ENCODE measurements at regions not wholly inside any gene's neighbourhood (a gene's known extent, or its start where the extent isn't known, plus 50 kb on each side); places are given as distances from the start of the nearest gene placed in this dataset.
"Not testable (repeated sequence)": the region's sequence is repeated elsewhere in the genome, so short reads cannot be mapped to it uniquely, and the experiment has no call there.

DNA sequence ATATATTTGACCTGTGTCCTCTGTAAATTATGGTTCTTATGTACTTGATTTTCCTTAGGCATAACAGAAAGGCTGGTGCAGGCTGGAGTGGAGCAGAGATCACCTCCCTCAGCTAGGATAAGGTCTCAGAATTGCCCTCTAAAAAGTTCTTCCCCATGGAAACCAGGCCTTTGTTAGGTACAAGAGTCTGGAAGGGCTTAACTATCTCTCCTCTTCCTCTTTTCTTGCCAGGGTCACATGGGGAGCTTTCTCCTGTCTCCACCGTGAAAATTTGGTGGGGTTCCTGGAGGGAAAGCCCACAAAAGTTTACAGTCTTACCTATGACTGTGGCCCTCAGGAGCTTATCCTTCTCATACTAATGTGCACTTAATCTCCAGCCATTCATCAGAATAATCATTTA, 633.2 kb downstream of the MCTP2 start:
- Histone ChIP-seq H3K27ac (no peak overlapping the region), H3K4me1 (no peaks in the 10 kb centered on the region), H3K36me3 (no peaks in the 10 kb centered on the region), H3K4me3 (no peak overlapping the region), H3K27me3 (no peaks in the 10 kb centered on the region), H3K9me3 (no peaks in the 10 kb centered on the region)
- TF ChIP-seq POLR2A (IDR thresholded peaks at IDR 0.05) = no peak
- TF ChIP-seq, protein P1, sequence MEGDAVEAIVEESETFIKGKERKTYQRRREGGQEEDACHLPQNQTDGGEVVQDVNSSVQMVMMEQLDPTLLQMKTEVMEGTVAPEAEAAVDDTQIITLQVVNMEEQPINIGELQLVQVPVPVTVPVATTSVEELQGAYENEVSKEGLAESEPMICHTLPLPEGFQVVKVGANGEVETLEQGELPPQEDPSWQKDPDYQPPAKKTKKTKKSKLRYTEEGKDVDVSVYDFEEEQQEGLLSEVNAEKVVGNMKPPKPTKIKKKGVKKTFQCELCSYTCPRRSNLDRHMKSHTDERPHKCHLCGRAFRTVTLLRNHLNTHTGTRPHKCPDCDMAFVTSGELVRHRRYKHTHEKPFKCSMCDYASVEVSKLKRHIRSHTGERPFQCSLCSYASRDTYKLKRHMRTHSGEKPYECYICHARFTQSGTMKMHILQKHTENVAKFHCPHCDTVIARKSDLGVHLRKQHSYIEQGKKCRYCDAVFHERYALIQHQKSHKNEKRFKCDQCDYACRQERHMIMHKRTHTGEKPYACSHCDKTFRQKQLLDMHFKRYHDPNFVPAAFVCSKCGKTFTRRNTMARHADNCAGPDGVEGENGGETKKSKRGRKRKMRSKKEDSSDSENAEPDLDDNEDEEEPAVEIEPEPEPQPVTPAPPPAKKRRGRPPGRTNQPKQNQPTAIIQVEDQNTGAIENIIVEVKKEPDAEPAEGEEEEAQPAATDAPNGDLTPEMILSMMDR (IDR thresholded peaks at IDR 0.05) = no peak
- DNase-seq = no peak
- intact Hi-C loops (cut with DNase I) = no loop called here
- WGBS, 2 donors = 54 to 100% methylated on average over 1 of the region's 1 CpG

DNA sequence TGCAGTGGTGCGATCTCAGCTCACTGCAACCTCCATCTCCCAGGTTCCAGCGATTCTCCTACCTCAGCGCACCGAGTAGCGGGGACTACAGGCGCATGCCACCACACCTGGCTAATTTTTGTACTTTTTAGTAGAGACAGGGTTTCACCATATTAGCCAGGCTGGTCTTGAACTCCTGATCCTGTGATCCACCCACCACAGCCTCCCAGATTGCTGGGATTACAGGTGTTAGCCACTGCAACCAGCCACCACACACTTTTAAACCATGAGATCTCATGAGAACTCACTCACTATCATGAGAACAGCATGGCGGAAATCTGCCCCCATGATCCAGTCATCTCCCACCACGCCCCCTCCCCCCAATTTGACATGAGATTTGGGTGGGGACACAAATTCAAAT, 636.9 kb downstream of the MCTP2 start:
- H3K36me3 ChIP-seq; H3K4me3 ChIP-seq; intact Hi-C loops (cut with DNase I); H3K4me1 ChIP-seq; H3K27me3 ChIP-seq; H3K9me3 ChIP-seq; H3K27ac ChIP-seq; DNase-seq: not testable (repeated sequence)
- 93 to 100% methylated on average over 7 to 8 of the region's 8 CpGs for WGBS, 2 donors

DNA sequence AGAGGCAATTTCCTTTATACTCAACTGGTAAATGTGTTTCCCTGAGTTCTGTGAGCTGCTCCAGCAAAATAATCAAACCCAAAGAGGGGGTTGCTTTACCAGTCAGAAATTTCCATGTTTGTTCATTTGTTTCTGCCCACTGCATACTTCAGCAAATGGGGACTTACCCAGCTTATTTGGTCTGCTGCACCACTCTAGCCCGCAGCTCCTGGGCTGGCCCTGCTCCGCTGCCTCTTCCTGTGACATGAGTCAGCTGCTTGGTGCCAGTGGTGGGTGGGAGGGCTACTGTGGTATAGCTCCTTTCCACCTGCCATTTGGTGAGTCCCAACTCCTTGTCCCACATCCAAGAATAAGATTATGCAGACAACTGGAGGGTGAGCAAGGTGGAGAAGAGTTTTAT, 644.2 kb downstream of the MCTP2 start:
- Histone ChIP-seq H3K9me3 (no peaks in the 10 kb centered on the region), H3K4me1 (no peaks in the 10 kb centered on the region), H3K36me3 (no peaks in the 10 kb centered on the region), H3K4me3 (no peak overlapping the region), H3K27me3 (no peaks in the 10 kb centered on the region), H3K27ac (no peak overlapping the region)
- 88 to 100% methylated on average over 1 to 2 of the region's 2 CpGs for WGBS, 2 donors
- no peak for TF ChIP-seq POLR2A (IDR thresholded peaks at IDR 0.05)
- DNase-seq = no peak
- intact Hi-C loops (cut with DNase I) = no loop called here

DNA sequence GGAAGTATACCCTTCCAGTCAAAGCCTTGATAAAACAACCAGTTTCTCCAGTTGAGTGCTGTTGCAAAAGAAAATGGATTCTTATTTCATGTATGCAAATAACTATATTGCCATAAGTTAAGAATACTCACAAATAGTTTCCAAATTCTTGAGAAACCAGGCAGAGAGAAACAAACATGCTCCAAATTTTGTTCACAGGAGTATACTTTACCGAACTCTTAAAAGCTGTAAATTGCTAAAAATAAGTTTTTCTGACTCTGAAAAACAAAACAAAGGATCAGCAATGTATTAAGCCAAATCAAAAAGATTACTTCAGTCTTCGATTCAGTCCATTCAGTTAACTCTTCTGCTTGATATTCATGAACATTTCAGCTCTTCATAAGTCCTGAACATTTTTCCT, 646.5 kb downstream of the MCTP2 start:
- TF ChIP-seq, protein P1 (IDR thresholded peaks at IDR 0.05) = no peak
- TF ChIP-seq POLR2A (IDR thresholded peaks at IDR 0.05) = no peak
- Histone ChIP-seq H3K27me3 (no peaks in the 10 kb centered on the region), H3K27ac (no peak overlapping the region), H3K9me3 (no peaks in the 10 kb centered on the region), H3K4me1 (no peaks in the 10 kb centered on the region), H3K4me3 (no peak overlapping the region), H3K36me3 (no peaks in the 10 kb centered on the region)
- DNase-seq = no peak
- 63 to 71% methylated on average over 2 of the region's 2 CpGs for WGBS, 2 donors
- intact Hi-C loops (cut with DNase I) = no loop called here

DNA sequence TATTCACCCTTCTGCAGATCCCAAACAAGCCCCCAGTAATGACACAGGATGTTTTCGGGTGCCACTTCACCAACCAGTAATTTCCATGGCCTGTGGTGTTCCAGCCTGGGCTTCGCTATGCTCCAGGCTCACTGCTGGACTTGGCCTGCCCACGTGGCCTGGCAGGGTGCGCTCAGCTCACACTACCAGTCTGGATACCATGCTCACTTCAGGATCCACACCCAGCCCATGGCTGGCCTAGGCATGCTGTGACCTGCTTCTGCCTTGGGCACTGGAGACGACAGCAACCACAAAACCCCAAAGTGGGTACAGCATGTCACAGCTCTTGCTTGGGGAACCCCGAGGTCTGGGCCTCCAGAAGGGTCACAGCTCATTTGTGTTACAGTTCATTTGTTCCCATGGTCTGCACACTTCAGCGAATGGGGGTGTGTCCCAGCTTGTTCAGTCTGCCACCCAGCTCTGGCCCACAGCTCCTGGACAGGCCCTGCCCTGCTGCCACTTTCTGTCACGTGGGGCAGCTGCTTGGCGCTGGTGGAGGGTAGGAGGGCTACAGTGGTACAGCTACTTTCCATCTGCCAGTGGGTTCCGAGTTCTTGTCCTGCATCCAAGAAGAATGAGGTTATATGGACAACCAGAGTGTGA, 650.8 kb downstream of the MCTP2 start:
- no peaks in the 10 kb centered on the region for H3K9me3 ChIP-seq
- 78 to 80% methylated on average over 1 to 8 of the region's 10 CpGs for WGBS, 2 donors
- intact Hi-C loops (cut with DNase I) = no loop called here
- H3K27ac ChIP-seq = no peak overlapping the region
- TF ChIP-seq, protein P1 (IDR thresholded peaks at IDR 0.05) = no peak
- TF ChIP-seq POLR2A (IDR thresholded peaks at IDR 0.05) = no peak
- no peaks in the 10 kb centered on the region for H3K4me1 ChIP-seq
- H3K4me3 ChIP-seq = no peak overlapping the region
- no peak for DNase-seq
- no peaks in the 10 kb centered on the region for H3K27me3 ChIP-seq
- no peaks in the 10 kb centered on the region for H3K36me3 ChIP-seq

DNA sequence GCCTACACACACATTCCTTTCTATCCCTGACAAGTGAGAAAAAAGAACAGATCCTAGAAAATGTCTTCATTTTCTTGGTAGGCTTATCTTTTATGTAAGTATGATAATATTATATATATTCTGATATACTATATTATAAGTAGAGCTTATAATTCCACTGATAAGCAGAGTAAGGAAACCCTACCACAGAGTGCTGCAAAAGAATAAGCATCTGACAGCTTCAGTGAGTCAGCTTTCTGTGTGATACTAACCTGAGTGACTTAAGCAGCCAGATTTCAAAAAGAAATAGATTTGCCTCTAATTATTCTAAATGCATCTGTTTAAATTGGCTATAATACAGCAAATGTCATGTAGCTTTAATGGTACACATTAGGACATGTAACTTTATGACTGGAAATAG, 656.0 kb downstream of the MCTP2 start:
- DNase-seq = no peak
- H3K27ac ChIP-seq = no peak overlapping the region

More for the DNA sequence above, 656.0 kb downstream of the MCTP2 start:
- Histone ChIP-seq H3K4me1 (no peaks in the 10 kb centered on the region), H3K9me3 (no peaks in the 10 kb centered on the region), H3K27me3 (no peaks in the 10 kb centered on the region), H3K4me3 (no peak overlapping the region), H3K36me3 (no peaks in the 10 kb centered on the region)
- TF ChIP-seq, protein P1 (IDR thresholded peaks at IDR 0.05) = no peak
- no peak for TF ChIP-seq POLR2A (IDR thresholded peaks at IDR 0.05)
- intact Hi-C loops (cut with DNase I) = no loop called here
